Urinary bladder (tissue), 3 donors: ENCODE measurements at regions not wholly inside any gene's neighbourhood (a gene's known extent, or its start where the extent isn't known, plus 50 kb on each side); places are given as distances from the start of the nearest gene placed in this dataset.

ENCODE experiments used
- DNase-seq: peaks from one replicate; pipeline ENCODE4 v3.0.0-alpha.2; 2015; ENCODE audit errors: extremely low spot score
- H3K27ac ChIP-seq: one replicate; pipeline ENCODE4 v1.5.1; 2013; ENCODE audit warnings: low read depth, mild to moderate bottlenecking, moderate library complexity
- H3K36me3 ChIP-seq: one replicate; pipeline ENCODE4 v1.6.1; 2013; ENCODE audit warnings: mild to moderate bottlenecking, moderate library complexity; ENCODE audit not compliant: insufficient read depth
- H3K4me1 ChIP-seq: one replicate; pipeline ENCODE4 v1.6.1; 2013; ENCODE audit warnings: mild to moderate bottlenecking, moderate library complexity; ENCODE audit not compliant: insufficient read depth
- H3K4me3 ChIP-seq: one replicate; pipeline ENCODE4 v1.5.1; 2013; ENCODE audit warnings: low read depth, low read length
- WGBS: extraction: QIAGEN DNeasy Blood & Tissue Kit; methylation state at CpG from one replicate; pipeline ENCODE4 v1.1.7; 2013; 5-methylcytosine and 5-hydroxymethylcytosine counted together
- donor health status: healthy with polysubstance abuse.
- donor health status: healthy.

DNA sequence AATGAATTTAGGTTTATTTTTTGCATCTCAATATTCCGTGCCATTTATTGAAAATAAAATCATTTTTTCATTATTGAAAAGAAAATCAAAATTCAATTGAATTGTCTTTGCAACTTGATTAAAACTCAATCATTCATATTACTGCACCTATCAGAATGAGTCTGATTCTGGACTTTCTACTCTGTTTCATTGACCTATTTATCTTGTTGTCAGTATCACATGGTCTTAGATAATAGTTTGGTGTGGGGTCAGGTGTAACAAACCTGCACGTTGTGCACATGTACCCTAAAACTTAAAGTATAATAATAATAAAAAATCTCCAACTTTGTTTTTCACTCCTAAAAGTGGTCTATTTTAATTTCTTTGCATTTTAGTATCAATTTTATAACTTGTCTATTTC lies 422.9 kb downstream of the RAD51AP2 start:
- 90% methylated on average over 2 of the region's 2 CpGs for WGBS
- Histone ChIP-seq H3K36me3 (no peaks in the 10 kb centered on the region), H3K27ac (no peak overlapping the region), H3K4me3 (no peak overlapping the region), H3K4me1 (no peaks in the 10 kb centered on the region)
- no peak for DNase-seq

DNA sequence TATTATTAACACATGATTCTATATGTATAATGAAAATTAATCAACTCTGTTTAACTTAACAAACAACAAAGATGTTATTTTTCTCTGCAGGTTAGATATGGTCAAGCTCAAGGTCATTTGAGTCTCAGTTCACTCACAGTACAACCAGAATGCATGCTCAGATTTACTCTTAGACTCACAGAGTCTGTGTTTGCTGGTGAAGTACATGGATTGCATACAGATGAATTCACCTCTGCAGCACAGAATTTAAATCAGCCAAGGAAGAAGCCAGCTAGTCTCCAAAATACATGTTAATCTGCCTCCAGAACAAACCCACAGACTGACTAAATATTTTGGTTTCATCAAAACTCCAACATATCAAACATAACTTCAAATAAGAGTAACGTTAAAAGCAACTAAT lies 424.5 kb downstream of the RAD51AP2 start:
- Histone ChIP-seq H3K4me3 (no peak overlapping the region), H3K4me1 (no peaks in the 10 kb centered on the region), H3K36me3 (no peaks in the 10 kb centered on the region), H3K27ac (no peak overlapping the region)
- no peak for DNase-seq
- WGBS = 65% methylated on average over 1 of the region's 1 CpG

DNA sequence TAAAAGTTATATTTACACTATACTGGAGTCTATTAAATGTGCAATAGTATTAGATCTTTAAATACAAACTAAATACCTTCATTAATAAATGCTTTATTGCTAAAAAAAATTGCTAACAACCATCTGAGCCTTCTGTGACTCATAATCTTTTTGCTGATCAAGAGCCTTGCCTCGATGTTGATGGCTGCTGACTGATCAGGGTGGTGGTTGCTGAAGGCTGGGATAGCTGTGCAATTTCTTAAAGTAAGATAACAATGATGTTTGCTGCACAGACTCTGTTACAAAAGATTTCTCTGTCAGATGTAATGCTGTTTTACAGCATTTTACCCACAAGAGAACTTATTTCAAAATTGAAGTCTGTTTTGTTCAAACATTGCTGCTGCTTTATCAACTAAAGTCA lies 421.4 kb upstream of the CYRIA start:
- WGBS = 57% methylated on average over 1 of the region's 1 CpG
- no peak overlapping the region for H3K4me3 ChIP-seq
- no peaks in the 10 kb centered on the region for H3K36me3 ChIP-seq
- H3K27ac ChIP-seq = no peak overlapping the region
- DNase-seq = no peak
- H3K4me1 ChIP-seq = no peaks in the 10 kb centered on the region

DNA sequence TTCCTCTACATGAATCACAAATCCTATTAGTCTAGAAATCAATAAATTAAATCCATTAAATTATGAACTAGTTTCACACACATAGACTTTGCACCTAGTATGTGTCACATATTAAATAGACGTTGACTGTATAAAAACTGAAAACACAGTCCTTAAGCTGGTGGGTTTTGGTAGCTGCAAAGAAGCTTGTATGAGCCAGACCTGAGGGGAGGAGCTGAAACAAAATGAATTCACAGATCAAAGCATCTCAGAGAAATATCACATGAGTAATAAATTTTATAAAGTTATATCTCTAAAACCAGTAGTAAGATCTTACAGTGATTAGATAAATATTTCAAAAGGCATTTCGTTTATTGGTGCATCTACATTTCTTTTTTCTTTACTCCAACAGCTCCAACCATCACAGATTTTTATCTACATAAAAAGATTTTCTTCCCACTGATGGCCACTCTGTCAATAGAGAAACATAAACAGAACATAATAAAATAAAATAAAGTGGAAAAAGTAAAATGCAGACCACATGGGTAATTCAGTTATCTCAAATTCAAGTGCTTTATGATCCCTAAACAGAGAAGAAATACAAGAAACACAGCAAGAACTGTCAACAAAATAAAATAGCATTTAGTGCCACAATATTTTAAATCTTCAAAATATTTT lies 420.0 kb upstream of the CYRIA start:
- no peak overlapping the region for H3K4me3 ChIP-seq
- DNase-seq = no peak
- 63% methylated on average over 2 of the region's 2 CpGs for WGBS
- no peak overlapping the region for H3K27ac ChIP-seq
- H3K4me1 ChIP-seq = no peaks in the 10 kb centered on the region
- H3K36me3 ChIP-seq = no peaks in the 10 kb centered on the region

DNA sequence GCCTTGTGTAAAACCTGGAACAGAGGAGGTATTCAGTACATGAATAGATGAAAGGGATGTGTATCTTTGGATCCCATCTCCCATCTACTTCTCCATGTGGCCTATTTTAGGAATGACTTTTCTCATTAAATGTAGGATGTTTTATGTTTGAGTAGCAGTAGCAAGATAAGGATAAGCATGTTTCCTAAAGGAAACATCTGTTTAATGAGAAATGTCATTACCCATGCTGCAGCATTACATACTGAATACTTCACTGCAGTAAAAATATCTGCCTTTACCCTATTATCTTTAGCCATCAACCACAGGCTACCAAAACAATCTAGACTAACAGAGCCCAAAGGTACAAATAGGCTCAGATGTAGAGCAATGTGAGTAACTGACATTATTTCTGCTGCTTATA lies 419.2 kb upstream of the CYRIA start:
- no peaks in the 10 kb centered on the region for H3K36me3 ChIP-seq
- no peak overlapping the region for H3K4me3 ChIP-seq
- no peak overlapping the region for H3K27ac ChIP-seq
- no peak for DNase-seq
- H3K4me1 ChIP-seq = no peaks in the 10 kb centered on the region

DNA sequence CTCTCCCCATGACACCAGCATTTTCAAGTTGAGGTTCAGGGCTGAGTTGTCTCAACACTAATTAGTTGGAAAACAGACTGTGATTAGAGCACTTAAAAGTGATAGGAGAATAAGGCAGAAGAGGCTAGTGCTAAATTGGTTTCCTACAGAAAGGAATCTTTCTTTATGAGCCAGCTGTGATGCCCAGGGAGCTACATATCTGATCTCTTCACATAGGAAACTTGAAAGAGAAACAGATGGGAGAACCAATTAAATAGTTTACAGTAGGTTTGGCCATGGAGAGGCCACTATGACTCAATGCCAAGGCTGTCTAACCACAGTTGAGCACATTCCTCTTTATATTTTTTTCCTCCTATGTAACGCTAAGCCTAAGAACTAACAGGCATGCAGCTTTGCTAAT lies 418.3 kb upstream of the CYRIA start:
- Histone ChIP-seq H3K4me3 (no peak overlapping the region), H3K27ac (no peak overlapping the region), H3K36me3 (no peaks in the 10 kb centered on the region), H3K4me1 (no peaks in the 10 kb centered on the region)
- DNase-seq = no peak
- 45% methylated on average over 1 of the region's 1 CpG for WGBS

DNA sequence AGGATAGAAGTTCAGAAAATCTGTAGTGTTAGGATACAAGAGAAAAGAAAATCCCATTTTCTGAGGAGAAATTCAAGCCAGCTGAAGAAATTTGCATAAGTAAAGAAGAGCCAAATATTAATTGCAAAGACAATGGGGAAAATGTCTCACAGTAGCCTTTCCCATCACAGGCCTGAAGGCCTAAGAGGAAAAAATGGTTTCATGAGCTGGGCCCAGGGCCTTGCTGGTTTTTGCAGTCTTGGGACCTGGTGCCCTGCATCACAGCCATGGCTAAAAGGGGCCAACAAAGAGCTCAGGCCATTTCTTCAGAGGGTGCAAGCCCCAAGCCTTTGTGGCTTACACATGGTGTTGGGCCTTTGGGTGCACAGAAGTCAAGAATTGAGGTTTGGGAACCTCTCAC lies 413.6 kb upstream of the CYRIA start:
- no peak for DNase-seq
- Histone ChIP-seq H3K27ac (no peak overlapping the region), H3K4me1 (no peaks in the 10 kb centered on the region), H3K36me3 (no peaks in the 10 kb centered on the region), H3K4me3 (no peak overlapping the region)

DNA sequence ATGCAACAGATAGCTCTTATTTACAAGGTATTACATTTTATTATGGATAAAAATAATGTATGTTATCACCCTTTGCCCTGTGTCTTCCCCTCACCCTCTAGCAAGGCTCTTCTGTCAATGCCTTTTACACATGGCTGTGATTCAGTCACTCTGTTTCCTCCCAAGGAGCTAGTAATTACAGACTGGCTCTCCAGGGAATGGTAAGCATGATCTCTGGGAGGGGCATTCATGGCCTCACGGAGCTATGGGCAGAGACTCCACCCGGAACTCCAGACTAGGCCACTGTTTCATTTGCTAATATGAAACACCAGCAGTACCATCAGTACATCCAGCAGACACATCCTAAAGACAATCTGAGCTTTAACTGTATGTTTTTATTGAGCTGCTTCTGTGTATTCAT lies 410.9 kb upstream of the CYRIA start:
- 28% methylated on average over 2 of the region's 2 CpGs for WGBS
- no peak overlapping the region for H3K4me3 ChIP-seq
- no peaks in the 10 kb centered on the region for H3K4me1 ChIP-seq
- DNase-seq = no peak
- no peaks in the 10 kb centered on the region for H3K36me3 ChIP-seq
- no peak overlapping the region for H3K27ac ChIP-seq

DNA sequence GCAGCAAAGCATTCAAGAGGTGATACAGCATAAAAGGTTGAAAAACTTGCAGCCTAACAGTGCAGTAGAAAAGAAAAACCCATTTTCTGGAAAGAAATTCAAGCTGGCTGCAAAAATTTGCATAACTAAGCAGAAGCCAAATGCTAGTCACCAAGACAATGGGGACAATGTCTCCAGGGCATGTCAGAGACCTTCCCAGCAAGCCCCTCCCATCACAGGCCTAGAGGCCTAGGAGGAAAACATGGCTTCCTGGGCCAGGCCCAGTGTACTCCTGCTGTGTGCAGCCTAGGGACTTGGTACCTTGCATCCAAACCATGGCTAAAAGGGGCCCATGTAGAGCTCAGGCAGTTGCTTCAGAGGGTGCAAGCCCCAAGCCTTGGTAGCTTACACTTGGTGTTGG lies 405.1 kb upstream of the CYRIA start:
- Histone ChIP-seq H3K4me3 (no peak overlapping the region), H3K36me3 (no peaks in the 10 kb centered on the region), H3K4me1 (no peaks in the 10 kb centered on the region), H3K27ac (no peak overlapping the region)
- DNase-seq = no peak

DNA sequence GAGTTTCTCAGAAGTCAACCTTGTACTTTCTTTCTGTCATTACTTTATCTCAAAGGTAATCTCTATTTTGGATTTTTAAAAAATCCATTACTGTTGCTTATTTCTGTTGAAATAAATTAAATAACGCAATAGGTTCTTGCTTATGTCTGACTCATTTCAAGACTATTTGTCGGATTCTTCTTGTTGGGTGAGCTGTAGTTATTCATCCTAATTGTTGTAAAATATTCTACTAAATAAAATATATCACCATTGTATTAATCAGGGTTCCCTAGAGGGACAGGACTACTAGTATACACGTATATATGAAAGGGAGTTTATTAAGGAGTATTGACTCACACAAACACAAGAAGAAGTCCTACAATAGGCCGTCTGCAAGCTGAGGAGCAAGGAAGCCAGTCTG lies 403.9 kb upstream of the CYRIA start:
- 91% methylated on average over 4 of the region's 4 CpGs for WGBS
- Histone ChIP-seq H3K4me3 (no peak overlapping the region), H3K4me1 (no peaks in the 10 kb centered on the region), H3K27ac (no peak overlapping the region), H3K36me3 (no peaks in the 10 kb centered on the region)
- DNase-seq = no peak

DNA sequence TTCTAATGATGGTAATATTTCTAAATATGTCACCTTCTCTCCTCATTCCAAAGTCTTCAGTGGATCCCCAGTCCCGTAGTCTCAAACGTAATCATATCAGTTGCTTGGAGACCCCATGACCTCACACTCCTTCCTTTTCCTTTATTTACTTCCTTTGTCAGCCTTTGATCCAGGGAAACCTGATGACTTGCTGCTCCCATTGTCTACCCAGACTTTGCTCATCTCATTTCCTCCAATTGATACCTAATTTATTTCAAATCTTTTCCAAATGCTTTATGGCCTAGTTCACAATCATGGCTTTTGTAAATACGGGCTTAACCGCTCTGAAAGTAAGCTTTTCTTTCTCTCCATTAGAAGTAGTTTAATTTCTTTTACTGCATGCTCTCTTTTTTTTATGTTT lies 402.4 kb upstream of the CYRIA start:
- 75% methylated on average over 4 of the region's 4 CpGs for WGBS
- Histone ChIP-seq H3K36me3 (no peaks in the 10 kb centered on the region), H3K27ac (no peak overlapping the region)

DNA sequence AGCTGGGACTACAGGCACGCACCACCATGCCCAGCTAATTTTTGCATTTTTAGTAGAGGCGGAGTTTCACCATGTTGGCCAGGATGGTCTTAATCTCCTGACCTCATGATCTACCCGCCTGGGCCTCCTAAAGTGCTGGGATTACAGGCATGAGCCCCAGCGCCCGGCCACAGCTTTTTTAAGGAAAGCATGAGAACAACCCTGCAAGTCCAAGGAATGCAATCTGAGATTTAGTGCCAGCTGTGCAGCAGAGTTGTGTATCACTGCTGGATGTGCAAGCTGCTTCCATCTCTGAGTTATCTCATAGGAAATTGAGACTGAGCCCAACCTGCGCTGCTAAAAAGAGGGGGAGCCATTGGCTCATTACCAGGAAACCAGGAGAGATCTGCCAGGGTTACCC lies 399.9 kb upstream of the CYRIA start:
- H3K4me1 ChIP-seq = no peaks in the 10 kb centered on the region
- no peak overlapping the region for H3K4me3 ChIP-seq
- H3K27ac ChIP-seq = no peak overlapping the region
- H3K36me3 ChIP-seq = no peaks in the 10 kb centered on the region
- no peak for DNase-seq
- 57% methylated on average over 6 of the region's 6 CpGs for WGBS

More for the DNA sequence above, 402.4 kb upstream of the CYRIA start:
- no peaks in the 10 kb centered on the region for H3K4me1 ChIP-seq
- DNase-seq = no peak
- no peak overlapping the region for H3K4me3 ChIP-seq

DNA sequence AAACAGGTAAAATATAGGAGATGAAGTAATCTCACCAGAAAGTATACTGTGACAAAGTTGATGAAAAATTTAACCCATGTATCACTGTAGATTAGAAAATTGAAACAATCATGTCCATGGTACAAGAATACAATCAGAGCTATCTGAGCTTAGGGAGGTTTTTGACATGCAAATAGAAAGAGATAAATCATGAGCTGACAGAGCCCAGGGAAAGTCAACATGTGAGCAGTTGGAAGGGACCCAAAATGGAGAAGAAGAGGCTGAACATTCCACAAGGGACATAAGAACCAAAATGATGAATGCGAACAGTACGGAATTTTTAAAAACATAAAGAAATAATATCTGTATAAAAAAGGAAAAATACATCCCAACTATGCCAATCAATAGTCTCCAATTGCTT lies 395.4 kb upstream of the CYRIA start:
- over 99% methylated on average over 2 of the region's 2 CpGs for WGBS
- no peak for DNase-seq
- Histone ChIP-seq H3K36me3 (no peaks in the 10 kb centered on the region), H3K4me1 (no peaks in the 10 kb centered on the region), H3K4me3 (no peak overlapping the region), H3K27ac (no peak overlapping the region)

DNA sequence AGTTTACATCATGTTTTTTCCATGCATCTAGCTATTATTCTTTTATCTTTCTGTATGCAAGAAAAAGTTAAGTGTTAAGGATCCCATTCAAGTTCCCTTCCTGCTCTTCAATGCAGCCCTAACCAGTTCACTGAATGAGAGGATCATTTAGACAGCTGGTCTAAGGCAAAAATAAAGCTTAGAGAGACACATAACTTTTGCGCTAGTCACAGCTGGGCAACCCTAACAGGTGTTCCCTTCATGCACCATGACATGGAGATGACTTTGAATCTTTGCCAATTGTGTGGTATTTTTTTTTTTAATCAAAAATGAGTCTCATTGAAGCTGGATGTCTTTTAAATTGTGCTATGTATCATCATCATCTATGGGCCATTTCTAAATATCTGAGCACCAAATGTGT lies 393.8 kb upstream of the CYRIA start:
- H3K36me3 ChIP-seq = no peaks in the 10 kb centered on the region
- no peak for DNase-seq
- no peak overlapping the region for H3K4me3 ChIP-seq
- WGBS = 91% methylated on average over 1 of the region's 1 CpG
- no peak overlapping the region for H3K27ac ChIP-seq
- no peaks in the 10 kb centered on the region for H3K4me1 ChIP-seq

DNA sequence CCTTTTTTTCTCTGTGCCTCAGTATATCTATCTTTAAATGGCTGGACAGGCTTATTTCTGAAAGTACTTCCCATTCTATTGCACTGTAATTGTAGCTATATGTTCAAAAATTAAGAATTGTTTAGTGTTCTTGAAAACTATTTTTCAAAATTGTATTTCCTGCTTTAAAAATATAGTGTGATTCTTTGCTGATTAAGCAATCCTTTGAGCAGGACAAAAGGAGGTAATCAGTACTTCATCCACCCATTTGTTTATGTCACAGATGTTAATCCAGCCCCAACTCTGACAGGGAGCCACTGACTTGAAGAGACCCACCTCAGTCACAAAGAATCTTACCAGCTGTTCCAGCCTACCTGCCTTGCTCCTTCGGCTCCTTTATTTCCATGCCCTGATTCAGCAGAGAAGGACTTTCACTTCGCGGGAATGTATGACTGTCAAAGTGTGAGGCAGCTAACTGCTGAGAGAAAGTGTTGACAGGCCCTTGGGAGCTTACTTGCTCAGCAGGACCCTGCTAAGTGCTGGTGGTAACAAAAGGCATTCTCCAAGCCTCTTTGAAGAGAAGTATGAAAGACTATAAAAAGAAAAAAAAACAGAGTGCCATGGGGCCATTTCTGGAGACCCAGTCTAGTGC lies 393.3 kb upstream of the CYRIA start:
- DNase-seq = no peak

More for the DNA sequence above, 393.3 kb upstream of the CYRIA start:
- no peaks in the 10 kb centered on the region for H3K36me3 ChIP-seq
- no peaks in the 10 kb centered on the region for H3K4me1 ChIP-seq
- no peak overlapping the region for H3K27ac ChIP-seq
- 51% methylated on average over 3 of the region's 3 CpGs for WGBS
- H3K4me3 ChIP-seq = no peak overlapping the region
